ENCODE measurements at regions not wholly inside any gene's neighbourhood (a gene's known extent, or its start where the extent isn't known, plus 50 kb on each side); places are given as distances from the start of the nearest gene placed in this dataset.
"Not testable (repeated sequence)": the region's sequence is repeated elsewhere in the genome, so short reads cannot be mapped to it uniquely, and the experiment has no call there.

DNA sequence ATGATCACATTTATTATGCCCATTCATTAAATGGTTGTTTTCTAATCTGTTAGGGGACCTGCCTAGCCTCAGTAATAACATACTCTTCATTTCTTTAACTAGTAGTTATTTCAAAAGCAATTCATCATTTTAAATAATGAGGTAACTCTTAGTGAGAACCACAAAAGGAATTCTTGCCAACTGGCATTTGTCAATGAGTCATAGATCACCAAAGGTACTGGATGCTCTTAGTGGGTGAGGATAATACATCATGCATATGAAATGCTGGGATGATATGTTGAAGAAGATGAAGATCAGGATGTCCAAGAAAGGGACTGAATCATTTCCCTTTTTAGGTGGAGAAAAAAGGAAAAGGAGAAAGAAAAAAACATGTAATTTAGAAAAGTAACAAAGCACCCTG is 826.2 kb upstream of the DDX18 start:
- no peak for DNase-seq
- TF ChIP-seq, protein P1, sequence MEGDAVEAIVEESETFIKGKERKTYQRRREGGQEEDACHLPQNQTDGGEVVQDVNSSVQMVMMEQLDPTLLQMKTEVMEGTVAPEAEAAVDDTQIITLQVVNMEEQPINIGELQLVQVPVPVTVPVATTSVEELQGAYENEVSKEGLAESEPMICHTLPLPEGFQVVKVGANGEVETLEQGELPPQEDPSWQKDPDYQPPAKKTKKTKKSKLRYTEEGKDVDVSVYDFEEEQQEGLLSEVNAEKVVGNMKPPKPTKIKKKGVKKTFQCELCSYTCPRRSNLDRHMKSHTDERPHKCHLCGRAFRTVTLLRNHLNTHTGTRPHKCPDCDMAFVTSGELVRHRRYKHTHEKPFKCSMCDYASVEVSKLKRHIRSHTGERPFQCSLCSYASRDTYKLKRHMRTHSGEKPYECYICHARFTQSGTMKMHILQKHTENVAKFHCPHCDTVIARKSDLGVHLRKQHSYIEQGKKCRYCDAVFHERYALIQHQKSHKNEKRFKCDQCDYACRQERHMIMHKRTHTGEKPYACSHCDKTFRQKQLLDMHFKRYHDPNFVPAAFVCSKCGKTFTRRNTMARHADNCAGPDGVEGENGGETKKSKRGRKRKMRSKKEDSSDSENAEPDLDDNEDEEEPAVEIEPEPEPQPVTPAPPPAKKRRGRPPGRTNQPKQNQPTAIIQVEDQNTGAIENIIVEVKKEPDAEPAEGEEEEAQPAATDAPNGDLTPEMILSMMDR (IDR thresholded peaks at IDR 0.05), result no peak
- peaks cover 0 to 35% (median 0%) of the 10 kb centered on the region in 11 donors for H3K9me3 ChIP-seq
- H3K27ac ChIP-seq, result no peak overlapping the region
- no peak overlapping the region for H3K4me3 ChIP-seq
- no peaks in the 10 kb centered on the region for H3K36me3 ChIP-seq
- no peaks in the 10 kb centered on the region for H3K4me1 ChIP-seq
- H3K27me3 ChIP-seq, result no peaks in the 10 kb centered on the region
- intact Hi-C loops (cut with DNase I), result no loop called here
- ATAC-seq, result no peak

DNA sequence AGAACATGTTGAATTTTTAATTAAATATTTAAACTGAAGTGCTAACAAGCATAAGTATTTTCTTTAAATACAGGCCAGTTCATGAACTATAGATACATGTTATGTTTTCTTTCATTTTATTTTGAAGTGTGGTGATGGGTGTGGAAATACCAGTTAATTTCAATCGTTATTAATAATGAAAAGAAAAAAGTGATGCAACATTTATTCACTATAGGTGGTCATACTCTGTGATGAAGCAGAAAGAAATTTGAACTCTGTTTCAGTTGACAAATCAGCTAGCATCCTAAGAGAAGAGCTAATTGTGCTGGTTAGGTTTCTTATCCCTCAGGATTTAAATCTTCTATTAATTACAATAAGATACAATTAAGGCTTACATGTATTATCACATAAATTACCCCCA is 795.1 kb upstream of the DDX18 start:
- 78% methylated on average over 1 of the region's 1 CpG for WGBS, 2 donors
- TF ChIP-seq, protein P1 (IDR thresholded peaks at IDR 0.05), result no peak
- ATAC-seq (no peak), DNase-seq (no peak)
- intact Hi-C loops (cut with DNase I), result no loop called here
- Histone ChIP-seq H3K4me1 (no peaks in the 10 kb centered on the region), H3K27me3 (no peaks in the 10 kb centered on the region), H3K27ac (no peak overlapping the region), H3K4me3 (no peak overlapping the region), H3K9me3 (peaks cover 0 to 7% (median 0%) of the 10 kb centered on the region in 11 donors), H3K36me3 (no peaks in the 10 kb centered on the region)

DNA sequence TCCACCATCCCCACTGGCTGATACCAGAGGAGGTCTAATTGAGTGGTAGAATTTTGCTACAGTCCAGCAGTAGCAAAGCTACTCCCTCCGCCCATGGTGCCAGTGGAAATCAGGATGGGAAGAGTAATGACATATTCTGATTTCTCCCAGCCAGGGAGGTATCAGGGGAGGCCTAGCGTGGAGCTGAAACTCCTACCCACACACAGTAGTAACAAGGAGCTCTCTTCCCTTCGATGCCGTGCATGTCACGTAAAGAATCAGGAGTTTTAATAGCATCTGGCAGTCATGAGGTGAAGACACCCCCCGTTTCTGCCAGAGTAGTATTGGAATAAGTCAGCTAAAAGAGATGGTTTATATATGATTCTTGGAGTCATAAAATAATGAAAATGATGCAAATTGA is 786.8 kb upstream of the DDX18 start:
- 80 to 82% methylated on average over 6 of the region's 6 CpGs for WGBS, 2 donors
- peaks cover 0 to 34% (median 0%) of the 10 kb centered on the region in 11 donors for H3K9me3 ChIP-seq
- no peaks in the 10 kb centered on the region for H3K27me3 ChIP-seq
- no peak overlapping the region for H3K4me3 ChIP-seq
- no peaks in the 10 kb centered on the region for H3K36me3 ChIP-seq
- DNase-seq (no peak), ATAC-seq (no peak)
- intact Hi-C loops (cut with DNase I), result no loop called here
- TF ChIP-seq, protein P1 (IDR thresholded peaks at IDR 0.05), result no peak
- H3K4me1 ChIP-seq, result no peaks in the 10 kb centered on the region
- no peak overlapping the region for H3K27ac ChIP-seq

DNA sequence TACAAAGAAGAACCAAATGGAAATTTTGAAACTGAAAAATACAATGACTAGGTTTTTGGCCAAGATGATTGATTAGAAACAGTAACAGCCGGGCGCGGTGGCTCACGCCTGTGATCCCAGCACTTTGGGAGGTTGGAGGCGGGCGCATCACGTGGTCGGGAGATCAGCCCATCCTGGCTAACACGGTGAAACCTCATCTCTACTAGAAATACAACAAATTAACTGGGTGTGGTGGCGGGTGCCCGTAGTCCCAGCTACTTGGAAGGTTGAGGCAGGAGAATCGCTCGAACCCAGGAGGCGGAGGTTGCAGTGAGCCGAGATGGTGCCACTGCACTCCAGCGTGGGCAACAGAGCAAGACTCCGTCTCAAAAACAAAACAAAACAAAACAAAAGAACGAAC is 785.8 kb upstream of the DDX18 start:
- H3K27me3 ChIP-seq; intact Hi-C loops (cut with DNase I); ATAC-seq; DNase-seq; H3K27ac ChIP-seq; H3K36me3 ChIP-seq; H3K4me3 ChIP-seq; H3K4me1 ChIP-seq: not testable (repeated sequence)
- WGBS, 2 donors, result 89% methylated on average over 18 of the region's 18 CpGs
- peaks cover 0 to 44% (median 0%) of the 10 kb centered on the region in 11 donors for H3K9me3 ChIP-seq

DNA sequence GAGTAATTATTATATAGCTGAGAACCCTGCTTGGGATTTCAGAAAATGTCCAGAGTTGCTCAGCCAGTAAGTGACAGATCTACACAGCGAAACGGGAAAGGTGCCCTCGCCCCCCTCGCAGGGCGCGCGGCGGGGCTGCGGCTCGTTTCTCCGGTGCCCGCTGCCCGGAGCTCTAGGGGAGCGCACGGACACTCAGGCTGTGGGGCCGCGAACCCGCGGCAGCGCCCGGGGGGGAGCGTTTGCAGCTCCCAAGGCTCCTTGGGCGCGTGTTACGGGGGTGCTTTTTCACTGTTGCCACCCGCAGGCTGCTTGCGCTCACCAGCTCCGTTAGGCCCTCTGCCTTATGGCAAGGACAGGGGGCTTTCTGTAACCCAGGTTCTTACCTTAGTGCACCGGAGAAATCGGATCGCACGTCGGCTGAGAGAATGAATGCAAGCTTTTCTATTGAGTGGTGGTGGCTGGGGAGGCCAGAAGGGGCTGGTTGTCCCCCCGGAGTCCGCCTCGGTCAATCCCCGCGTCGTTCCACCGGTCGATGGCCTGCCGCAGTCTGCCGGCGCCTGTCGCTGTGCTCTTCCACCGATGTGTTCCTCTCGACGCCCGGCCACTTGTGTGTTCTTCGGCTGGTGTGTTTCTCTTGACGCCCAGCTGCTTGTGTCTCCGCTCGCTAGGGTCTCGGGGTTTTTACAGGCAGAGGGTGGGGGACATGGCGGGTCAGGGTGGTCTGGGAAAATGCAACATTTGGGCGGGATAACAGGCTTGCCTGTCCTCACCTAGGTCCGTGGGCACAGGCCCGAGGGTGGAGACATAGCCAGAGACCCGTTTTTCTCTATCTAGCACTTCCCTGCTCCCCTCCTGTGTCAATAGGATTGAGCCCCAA is 758.8 kb upstream of the DDX18 start:
- 70 to 77% methylated on average over 59 of the region's 59 CpGs for WGBS, 2 donors
- no peak for ATAC-seq

More for the DNA sequence above, 758.8 kb upstream of the DDX18 start:
- H3K9me3 ChIP-seq, result peaks cover 0 to 23% (median 0%) of the 10 kb centered on the region in 11 donors
- no peaks in the 10 kb centered on the region for H3K36me3 ChIP-seq
- TF ChIP-seq, protein P1 (IDR thresholded peaks at IDR 0.05), result no peak
- no peak for DNase-seq
- H3K27me3 ChIP-seq, result no peaks in the 10 kb centered on the region
- H3K27ac ChIP-seq, result no peak overlapping the region
- no peak overlapping the region for H3K4me3 ChIP-seq
- intact Hi-C loops (cut with DNase I), result no loop called here
- H3K4me1 ChIP-seq, result no peaks in the 10 kb centered on the region

All from heart right ventricle (tissue), 16 donors.